ENCODE measurements at regions not wholly inside any gene's neighbourhood (a gene's known extent, or its start where the extent isn't known, plus 50 kb on each side); places are given as distances from the start of the nearest gene placed in this dataset.
"Not testable (repeated sequence)": the region's sequence is repeated elsewhere in the genome, so short reads cannot be mapped to it uniquely, and the experiment has no call there.

DNA sequence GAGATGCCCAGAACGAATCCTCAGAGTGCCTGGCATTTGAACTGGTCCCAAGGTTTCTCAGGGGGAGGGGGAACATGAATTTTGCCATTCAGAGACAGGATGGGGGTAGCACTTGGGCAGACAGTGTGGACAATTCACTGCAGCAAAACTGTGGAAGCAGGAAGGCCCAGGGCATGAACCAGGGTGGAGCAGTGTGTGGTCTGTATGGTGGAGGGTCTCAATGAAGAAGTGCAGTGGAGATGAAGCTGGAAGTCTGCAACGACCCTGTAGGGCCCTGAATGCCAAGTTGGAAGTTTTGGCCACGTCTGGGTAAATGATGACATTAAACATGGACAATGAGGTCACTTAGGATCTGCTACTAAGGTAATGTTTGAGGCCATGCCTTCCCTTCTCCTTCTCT, 273.9 kb downstream of the CDK5RAP2 start:
- no peak overlapping the region for H2AFZ ChIP-seq (ENCODE audit: insufficient read depth, low read depth, low read length, poor library complexity, severe bottlenecking)
- 44% methylated on average over 3 of the region's 3 CpGs for WGBS (ENCODE audit: insufficient coverage)
- H3K4me2 ChIP-seq (replicated peaks; ENCODE audit: low read depth, low read length, poor library complexity, severe bottlenecking) = no peak overlapping the region
- H3K4me3 ChIP-seq (ENCODE audit: control extremely low read depth in 1 of 5, extremely low read depth in 1 of 5, insufficient read depth in 1 of 5, low read depth in 2 of 5, low read length in 4 of 5) = no peak overlapping the region
- no peak overlapping the region for H3K9ac ChIP-seq (ENCODE audit: low read length)
- H3K79me2 ChIP-seq (ENCODE audit: control insufficient read depth, insufficient read depth, low read length) = no peaks in the 10 kb centered on the region
- Mint-ChIP-seq H3K27me3 (peaks cover 15% of the 10 kb centered on the region), H3K9me3 (ENCODE audit: insufficient read depth) (no peaks in the 10 kb centered on the region), H3K4me1 (no peaks in the 10 kb centered on the region), H3K4me3 (no peak overlapping the region), H3K27ac (no peak overlapping the region)
- CTCF ChIA-PET = no interaction called here
- no peaks in the 10 kb centered on the region for H3K4me1 ChIP-seq (ENCODE audit: control insufficient read depth in 2 of 2, insufficient read depth in 2 of 2, low read length in 2 of 2)
- H3K27me3 ChIP-seq (replicated peaks in 1 of 4; ENCODE audit: control extremely low read depth in 1 of 4, control insufficient read depth in 3 of 4, insufficient read depth in 4 of 4, low read length in 3 of 4) = no peaks in the 10 kb centered on the region
- POLR2A ChIA-PET = no interaction called here
- H3K27ac ChIP-seq (ENCODE audit: low read length in 2 of 2) = no peak overlapping the region
- TF ChIP-seq EZH2 (IDR thresholded peaks at IDR 0.05; ENCODE audit: borderline replicate concordance, insufficient read depth, low read depth, low read length, poor library complexity, severe bottlenecking) = no peak
- TF ChIP-seq, protein P1, sequence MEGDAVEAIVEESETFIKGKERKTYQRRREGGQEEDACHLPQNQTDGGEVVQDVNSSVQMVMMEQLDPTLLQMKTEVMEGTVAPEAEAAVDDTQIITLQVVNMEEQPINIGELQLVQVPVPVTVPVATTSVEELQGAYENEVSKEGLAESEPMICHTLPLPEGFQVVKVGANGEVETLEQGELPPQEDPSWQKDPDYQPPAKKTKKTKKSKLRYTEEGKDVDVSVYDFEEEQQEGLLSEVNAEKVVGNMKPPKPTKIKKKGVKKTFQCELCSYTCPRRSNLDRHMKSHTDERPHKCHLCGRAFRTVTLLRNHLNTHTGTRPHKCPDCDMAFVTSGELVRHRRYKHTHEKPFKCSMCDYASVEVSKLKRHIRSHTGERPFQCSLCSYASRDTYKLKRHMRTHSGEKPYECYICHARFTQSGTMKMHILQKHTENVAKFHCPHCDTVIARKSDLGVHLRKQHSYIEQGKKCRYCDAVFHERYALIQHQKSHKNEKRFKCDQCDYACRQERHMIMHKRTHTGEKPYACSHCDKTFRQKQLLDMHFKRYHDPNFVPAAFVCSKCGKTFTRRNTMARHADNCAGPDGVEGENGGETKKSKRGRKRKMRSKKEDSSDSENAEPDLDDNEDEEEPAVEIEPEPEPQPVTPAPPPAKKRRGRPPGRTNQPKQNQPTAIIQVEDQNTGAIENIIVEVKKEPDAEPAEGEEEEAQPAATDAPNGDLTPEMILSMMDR (IDR thresholded peaks at IDR 0.05) = no peak
- ATAC-seq (ENCODE audit: low read depth) (no peak), DNase-seq (no peak)
- no peaks in the 10 kb centered on the region for H4K20me1 ChIP-seq (ENCODE audit: control insufficient read depth, insufficient read depth, low read length, poor library complexity, severe bottlenecking)
- H3K9me3 ChIP-seq (ENCODE audit: control extremely low read depth in 1 of 3, control insufficient read depth in 2 of 3, insufficient read depth in 1 of 3, low read length in 2 of 3) = no peaks in the 10 kb centered on the region
- H3K36me3 ChIP-seq (replicated peaks in 1 of 2; ENCODE audit: control extremely low read depth in 1 of 2, control insufficient read depth in 1 of 2, extremely low read depth in 1 of 2, insufficient read depth in 2 of 2, low read length in 1 of 2) = no peaks in the 10 kb centered on the region
- intact Hi-C loops (cut with micrococcal nuclease) = no loop called here

DNA sequence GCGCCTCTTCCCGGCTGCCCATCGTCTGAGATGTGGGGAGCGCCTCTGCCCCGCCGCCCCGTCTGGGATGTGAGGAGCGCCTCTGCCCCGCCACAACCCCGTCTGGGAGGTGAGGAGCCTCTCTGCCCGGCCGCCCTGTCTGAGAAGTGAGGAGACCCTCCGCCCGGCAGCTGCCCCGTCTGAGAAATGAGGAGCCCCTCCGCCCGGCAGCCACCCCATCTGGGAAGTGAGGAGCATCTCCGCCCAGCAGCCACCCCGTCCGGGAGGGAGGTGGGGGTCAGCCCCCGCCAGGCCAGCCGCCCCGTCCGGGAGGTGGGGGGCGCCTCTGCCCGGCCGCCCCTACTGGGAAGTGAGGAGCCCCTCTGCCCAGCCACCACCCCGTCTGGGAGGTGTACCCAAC, 275.1 kb downstream of the CDK5RAP2 start:
- H3K4me2 ChIP-seq (replicated peaks; ENCODE audit: low read depth, low read length, poor library complexity, severe bottlenecking); CTCF ChIA-PET; H3K4me1 ChIP-seq (ENCODE audit: control insufficient read depth in 2 of 2, insufficient read depth in 2 of 2, low read length in 2 of 2); H3K79me2 ChIP-seq (ENCODE audit: control insufficient read depth, insufficient read depth, low read length); ATAC-seq (ENCODE audit: low read depth); DNase-seq; H3K27ac ChIP-seq (ENCODE audit: low read length in 2 of 2); H3K9ac ChIP-seq (ENCODE audit: low read length); POLR2A ChIA-PET; H3K36me3 ChIP-seq (replicated peaks in 1 of 2; ENCODE audit: control extremely low read depth in 1 of 2, control insufficient read depth in 1 of 2, extremely low read depth in 1 of 2, insufficient read depth in 2 of 2, low read length in 1 of 2); H2AFZ ChIP-seq (ENCODE audit: insufficient read depth, low read depth, low read length, poor library complexity, severe bottlenecking); H3K9me3 Mint-ChIP-seq (ENCODE audit: insufficient read depth); H3K9me3 ChIP-seq (ENCODE audit: control extremely low read depth in 1 of 3, control insufficient read depth in 2 of 3, insufficient read depth in 1 of 3, low read length in 2 of 3); H3K27ac Mint-ChIP-seq; H3K27me3 ChIP-seq (replicated peaks in 1 of 4; ENCODE audit: control extremely low read depth in 1 of 4, control insufficient read depth in 3 of 4, insufficient read depth in 4 of 4, low read length in 3 of 4); intact Hi-C loops (cut with micrococcal nuclease); H4K20me1 ChIP-seq (ENCODE audit: control insufficient read depth, insufficient read depth, low read length, poor library complexity, severe bottlenecking); H3K4me1 Mint-ChIP-seq; H3K4me3 Mint-ChIP-seq; H3K4me3 ChIP-seq (ENCODE audit: control extremely low read depth in 1 of 5, extremely low read depth in 1 of 5, insufficient read depth in 1 of 5, low read depth in 2 of 5, low read length in 4 of 5): not testable (repeated sequence)
- H3K27me3 Mint-ChIP-seq = peaks cover 17% of the 10 kb centered on the region
- WGBS (ENCODE audit: insufficient coverage) = 96% methylated on average over 13 of the region's 28 CpGs
